ENCODE measurements at regions not wholly inside any gene's neighbourhood (a gene's known extent, or its start where the extent isn't known, plus 50 kb on each side); places are given as distances from the start of the nearest gene placed in this dataset.

- no peak overlapping the region for H3K4me2 ChIP-seq (ENCODE audit: low read length)
- no peak overlapping the region for H3K4me3 ChIP-seq (ENCODE audit: low read depth, low read length, poor library complexity, severe bottlenecking)
- H4K20me1 ChIP-seq (ENCODE audit: insufficient read depth, low read length), result no peaks in the 10 kb centered on the region
- TF ChIP-seq, protein P1, sequence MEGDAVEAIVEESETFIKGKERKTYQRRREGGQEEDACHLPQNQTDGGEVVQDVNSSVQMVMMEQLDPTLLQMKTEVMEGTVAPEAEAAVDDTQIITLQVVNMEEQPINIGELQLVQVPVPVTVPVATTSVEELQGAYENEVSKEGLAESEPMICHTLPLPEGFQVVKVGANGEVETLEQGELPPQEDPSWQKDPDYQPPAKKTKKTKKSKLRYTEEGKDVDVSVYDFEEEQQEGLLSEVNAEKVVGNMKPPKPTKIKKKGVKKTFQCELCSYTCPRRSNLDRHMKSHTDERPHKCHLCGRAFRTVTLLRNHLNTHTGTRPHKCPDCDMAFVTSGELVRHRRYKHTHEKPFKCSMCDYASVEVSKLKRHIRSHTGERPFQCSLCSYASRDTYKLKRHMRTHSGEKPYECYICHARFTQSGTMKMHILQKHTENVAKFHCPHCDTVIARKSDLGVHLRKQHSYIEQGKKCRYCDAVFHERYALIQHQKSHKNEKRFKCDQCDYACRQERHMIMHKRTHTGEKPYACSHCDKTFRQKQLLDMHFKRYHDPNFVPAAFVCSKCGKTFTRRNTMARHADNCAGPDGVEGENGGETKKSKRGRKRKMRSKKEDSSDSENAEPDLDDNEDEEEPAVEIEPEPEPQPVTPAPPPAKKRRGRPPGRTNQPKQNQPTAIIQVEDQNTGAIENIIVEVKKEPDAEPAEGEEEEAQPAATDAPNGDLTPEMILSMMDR (IDR thresholded peaks at IDR 0.05; ENCODE audit: low read length), result no peak
- H3K27ac ChIP-seq (ENCODE audit: low read depth, low read length, poor library complexity, severe bottlenecking), result no peak overlapping the region
- no peaks in the 10 kb centered on the region for H3K79me2 ChIP-seq (ENCODE audit: insufficient read depth, low read length)
- H3K9me3 ChIP-seq (ENCODE audit: low read length), result no peaks in the 10 kb centered on the region
- H3K4me1 ChIP-seq (ENCODE audit: insufficient read depth, low read length, severe bottlenecking), result no peaks in the 10 kb centered on the region
- H3K27me3 ChIP-seq (ENCODE audit: insufficient read depth, low read length), result no peaks in the 10 kb centered on the region
- no peak overlapping the region for H3K9ac ChIP-seq (ENCODE audit: low read length)
- H3F3A ChIP-seq (ENCODE audit: insufficient read depth, low read length), result no peaks in the 10 kb centered on the region
- H3K9me2 ChIP-seq (ENCODE audit: low read depth, low read length), result no peaks in the 10 kb centered on the region
- no peaks in the 10 kb centered on the region for H3K36me3 ChIP-seq (ENCODE audit: insufficient read depth, low read length)
- no peak overlapping the region for H2AFZ ChIP-seq (ENCODE audit: low read length)
Measured at GRCh38 chr16:52649870-52650269, 102.9 kb upstream of the TOX3 start.

DNA sequence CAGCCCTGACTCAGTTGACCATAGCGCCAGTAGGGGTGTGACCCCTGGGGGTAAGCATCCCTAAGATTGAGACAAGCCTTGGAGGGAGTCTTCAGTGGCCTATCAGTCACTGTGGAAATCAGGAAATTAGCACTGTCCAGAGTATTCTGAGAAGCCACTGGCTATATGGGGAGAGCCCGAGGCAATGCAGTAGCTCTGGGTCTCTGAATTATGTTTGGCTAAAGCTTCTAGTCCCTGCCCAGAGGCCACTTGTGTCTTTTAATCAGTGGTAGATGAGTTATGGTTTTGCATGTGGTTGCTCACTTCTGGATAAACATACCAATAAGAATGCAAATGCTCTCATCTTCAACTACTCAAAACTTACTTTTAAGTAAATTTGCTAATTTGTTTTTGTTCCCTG is 100.6 kb upstream of the TOX3 start:
- H3K9me2 ChIP-seq (ENCODE audit: low read depth, low read length), result no peaks in the 10 kb centered on the region
- H3K4me1 ChIP-seq (ENCODE audit: insufficient read depth, low read length, severe bottlenecking), result no peaks in the 10 kb centered on the region
- no peaks in the 10 kb centered on the region for H3K36me3 ChIP-seq (ENCODE audit: insufficient read depth, low read length)
- no peaks in the 10 kb centered on the region for H4K20me1 ChIP-seq (ENCODE audit: insufficient read depth, low read length)
- no peak overlapping the region for H3K27ac ChIP-seq (ENCODE audit: low read depth, low read length, poor library complexity, severe bottlenecking)
- no peaks in the 10 kb centered on the region for H3K27me3 ChIP-seq (ENCODE audit: insufficient read depth, low read length)
- no peak overlapping the region for H3K4me3 ChIP-seq (ENCODE audit: low read depth, low read length, poor library complexity, severe bottlenecking)
- H3K4me2 ChIP-seq (ENCODE audit: low read length), result no peak overlapping the region
- TF ChIP-seq, protein P1 (IDR thresholded peaks at IDR 0.05; ENCODE audit: low read length), result no peak
- no peak for TF ChIP-seq EZH2 (IDR thresholded peaks at IDR 0.05; ENCODE audit: borderline replicate concordance, low read length)
- no peaks in the 10 kb centered on the region for H3F3A ChIP-seq (ENCODE audit: insufficient read depth, low read length)
- no peak overlapping the region for H2AFZ ChIP-seq (ENCODE audit: low read length)
- H3K9me3 ChIP-seq (ENCODE audit: low read length), result no peaks in the 10 kb centered on the region
- H3K79me2 ChIP-seq (ENCODE audit: insufficient read depth, low read length), result no peaks in the 10 kb centered on the region
- no peak overlapping the region for H3K9ac ChIP-seq (ENCODE audit: low read length)

DNA sequence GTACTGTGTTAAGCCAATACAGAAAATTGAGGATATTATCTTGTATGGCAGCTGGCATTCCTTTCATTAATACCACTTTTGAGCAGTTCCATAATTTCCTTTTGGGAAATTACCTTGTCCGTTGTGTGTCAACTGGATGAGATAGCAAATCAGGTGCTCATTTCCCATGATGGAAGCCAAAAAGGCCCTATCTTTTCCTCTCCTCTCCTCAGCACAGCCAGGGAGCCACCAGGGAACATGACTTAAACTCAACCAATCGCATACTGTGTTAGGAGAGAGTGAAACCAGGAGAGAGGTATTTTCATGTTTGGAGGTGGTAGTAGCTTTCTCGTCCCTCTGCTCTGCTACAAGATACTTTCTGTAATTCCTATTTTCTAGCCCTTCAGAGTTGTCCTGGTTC is 96.1 kb upstream of the TOX3 start:
- Histone ChIP-seq H4K20me1 (ENCODE audit: insufficient read depth, low read length) (no peaks in the 10 kb centered on the region), H3K4me2 (ENCODE audit: low read length) (no peak overlapping the region), H3K9me3 (ENCODE audit: low read length) (no peaks in the 10 kb centered on the region), H3K4me1 (ENCODE audit: insufficient read depth, low read length, severe bottlenecking) (no peaks in the 10 kb centered on the region), H3K4me3 (ENCODE audit: low read depth, low read length, poor library complexity, severe bottlenecking) (no peak overlapping the region), H3F3A (ENCODE audit: insufficient read depth, low read length) (no peaks in the 10 kb centered on the region), H3K79me2 (ENCODE audit: insufficient read depth, low read length) (no peaks in the 10 kb centered on the region), H2AFZ (ENCODE audit: low read length) (no peak overlapping the region), H3K9me2 (ENCODE audit: low read depth, low read length) (no peaks in the 10 kb centered on the region), H3K27ac (ENCODE audit: low read depth, low read length, poor library complexity, severe bottlenecking) (no peak overlapping the region), H3K27me3 (ENCODE audit: insufficient read depth, low read length) (no peaks in the 10 kb centered on the region), H3K36me3 (ENCODE audit: insufficient read depth, low read length) (no peaks in the 10 kb centered on the region), H3K9ac (ENCODE audit: low read length) (no peak overlapping the region)
- TF ChIP-seq, protein P1 (IDR thresholded peaks at IDR 0.05; ENCODE audit: low read length), result no peak
- no peak for TF ChIP-seq EZH2 (IDR thresholded peaks at IDR 0.05; ENCODE audit: borderline replicate concordance, low read length)

All from OCI-LY1 (cell line).